IMR-90 (cell line): ENCODE measurements at regions not wholly inside any gene's neighbourhood (a gene's known extent, or its start where the extent isn't known, plus 50 kb on each side); places are given as distances from the start of the nearest gene placed in this dataset.

Source experiments
- ATAC-seq: fragments of 200-7000 bp; cut with Tn5 transposase; 2 replicates; pipeline ENCODE4 v1.9.1; 2020; ENCODE audit warnings: low read depth, mild to moderate bottlenecking, moderate library complexity
- BruUV-seq: library from RNA; stranded (reverse); fragments of 400-500 nt; replicated peaks from 2 replicates; lab custom pipeline; 2021; lab: Mats Ljungman, UMichigan
- CTCF ChIA-PET: fragments of 300-600 bp; formaldehyde crosslinking; extraction: SDS; loops from one replicate; lab custom pipeline; 2021; ENCODE audit warnings: antibody characterized with exemption; lab: Yijun Ruan, JAX
- POLR2A ChIA-PET: fragments of 300-600 bp; sonication (Branson Sonifier 250); formaldehyde crosslinking; loops from one replicate; lab custom pipeline; 2022; ENCODE audit warnings: antibody characterized with exemption; ENCODE audit not compliant: unreplicated experiment; lab: Charles Lee
- DNase-seq: peaks from one replicate; pipeline ENCODE4 v3.0.0; 2013
- H2AFZ ChIP-seq: replicated peaks from 2 replicates; pipeline ENCODE3; 2013; ENCODE audit warnings: low read length, mild to moderate bottlenecking; ENCODE audit not compliant: poor library complexity
- H2AK5ac ChIP-seq: 2 replicates; pipeline ENCODE4 v1.6.1; 2013; ENCODE audit warnings: low read depth, low read length, inconsistent platforms
- H2AK9ac ChIP-seq: replicated peaks from 2 replicates; pipeline ENCODE3; 2013; ENCODE audit warnings: mild to moderate bottlenecking, low read depth, low read length, moderate library complexity; ENCODE audit not compliant: poor library complexity
- H2BK120ac ChIP-seq: 2 replicates; pipeline ENCODE4 v1.6.1; 2013; ENCODE audit warnings: low read depth, low read length, inconsistent platforms
- H2BK15ac ChIP-seq: 3 replicates; pipeline ENCODE4 v1.6.1; 2013; ENCODE audit warnings: low read depth, low read length, inconsistent platforms
- H2BK20ac ChIP-seq: 2 replicates; pipeline ENCODE4 v1.6.1; 2013; ENCODE audit warnings: low read depth, mild to moderate bottlenecking, inconsistent platforms, low read length, moderate library complexity
- H2BK5ac ChIP-seq: 2 replicates; pipeline ENCODE4 v1.6.1; 2013; ENCODE audit warnings: mild to moderate bottlenecking, low read depth, low read length, inconsistent platforms; ENCODE audit not compliant: poor library complexity, severe bottlenecking
- H3K14ac ChIP-seq: replicated peaks from 2 replicates; pipeline ENCODE4 v1.6.1; 2013; ENCODE audit warnings: low read depth, low read length, inconsistent platforms
- H3K18ac ChIP-seq: 2 replicates; pipeline ENCODE4 v1.6.1; 2013; ENCODE audit warnings: low read depth, low read length, control low read depth
- H3K23ac ChIP-seq: 2 replicates; pipeline ENCODE4 v1.6.1; 2013; ENCODE audit warnings: low read depth, low read length, inconsistent platforms
- H3K27ac ChIP-seq: 2 replicates; pipeline ENCODE4 v1.5.1; 2013; ENCODE audit warnings: mild to moderate bottlenecking, control low read depth, low read length; ENCODE audit not compliant: insufficient read depth
- H3K27me3 ChIP-seq: 2 replicates; pipeline ENCODE4 v1.6.1; 2013; ENCODE audit warnings: low read length; ENCODE audit not compliant: control insufficient read depth, insufficient read depth
- H3K36me3 ChIP-seq: 2 replicates; pipeline ENCODE4 v1.6.1; 2013; ENCODE audit warnings: low read length, mixed read lengths; ENCODE audit not compliant: control insufficient read depth, insufficient read depth
- H3K4ac ChIP-seq: 2 replicates; pipeline ENCODE4 v1.6.1; 2013; ENCODE audit warnings: low read depth, low read length, inconsistent platforms
- H3K4me1 ChIP-seq: 2 replicates; pipeline ENCODE4 v1.6.1; 2013; ENCODE audit warnings: low read length, mixed read lengths; ENCODE audit not compliant: control insufficient read depth, insufficient read depth
- H3K4me2 ChIP-seq: 2 replicates; pipeline ENCODE4 v1.6.1; 2013; ENCODE audit warnings: low read depth, mild to moderate bottlenecking, control low read depth, low read length, moderate library complexity
- H3K4me3 ChIP-seq: 2 replicates; pipeline ENCODE4 v1.5.1; 2013; ENCODE audit warnings: low read depth, mild to moderate bottlenecking, control low read depth, low read length, moderate library complexity; ENCODE audit not compliant: insufficient read depth
- H3K56ac ChIP-seq: 2 replicates; pipeline ENCODE4 v1.6.1; 2013; ENCODE audit warnings: low read length, inconsistent platforms; ENCODE audit not compliant: insufficient read depth; ENCODE audit errors: extremely low read depth
- H3K79me1 ChIP-seq, 2 experiments: 2 replicates each; pipeline ENCODE4 v1.6.1; 2013; ENCODE audit warnings: low read length in 2 of 2, inconsistent platforms in 1 of 2, low read depth in 1 of 2
- H3K9ac ChIP-seq: 2 replicates; pipeline ENCODE4 v1.6.1; 2013; ENCODE audit warnings: low read depth, low read length, control low read depth
- H3K9me1 ChIP-seq: 2 replicates; pipeline ENCODE4 v1.6.1; 2013; ENCODE audit warnings: low read length, inconsistent platforms; ENCODE audit not compliant: insufficient read depth
- H3K9me3 ChIP-seq: 2 replicates; pipeline ENCODE4 v1.6.1; 2013; ENCODE audit warnings: low read length; ENCODE audit not compliant: control insufficient read depth, insufficient read depth
- H4K20me1 ChIP-seq: 2 replicates; pipeline ENCODE4 v1.6.1; 2013; ENCODE audit warnings: low read length, inconsistent platforms; ENCODE audit not compliant: insufficient read depth
- H4K5ac ChIP-seq: 2 replicates; pipeline ENCODE4 v1.6.1; 2013; ENCODE audit warnings: mild to moderate bottlenecking, low read depth, low read length, control low read depth
- H4K8ac ChIP-seq, 2 experiments: 2 replicates each; pipeline ENCODE4 v1.6.1; 2013; ENCODE audit warnings: low read depth in 2 of 2, low read length in 2 of 2, control low read depth in 1 of 2, inconsistent platforms in 1 of 2
- H4K91ac ChIP-seq: 2 replicates; pipeline ENCODE4 v1.6.1; 2013; ENCODE audit warnings: low read depth, low read length, inconsistent platforms; ENCODE audit not compliant: insufficient read depth
- CEBPB ChIP-seq: IDR thresholded peaks from 2 replicates; pipeline ENCODE4 v1.6.1; 2012; ENCODE audit warnings: low read depth, low read length, improper control_type of control experiment
- FOS ChIP-seq: fragments of 150-350 bp; IDR thresholded peaks from 2 replicates; pipeline ENCODE4 v1.6.1; 2016; ENCODE audit warnings: low read depth, low read length
- SMC3 ChIP-seq: fragments of 150-350 bp; IDR thresholded peaks from 2 replicates; pipeline ENCODE4 v1.6.1; 2016; ENCODE audit warnings: low read depth, mild to moderate bottlenecking, antibody characterized with exemption, low read length, moderate library complexity
- WGBS, 2 experiments: methylation state at CpG; one replicate each; pipeline versions ENCODE4 v1.1.5 to v1.1.7; 2013; ENCODE audit warnings: missing lambda C conversion rate in 2 of 2; ENCODE audit not compliant: insufficient read length in 1 of 2; ENCODE audit errors: extremely low coverage in 2 of 2; 5-methylcytosine and 5-hydroxymethylcytosine counted together
- dilution Hi-C: fragments of 300-500 bp; cut with HindIII; formaldehyde crosslinking; loops from one replicate; pipeline ENCODE4 v1.14.3; 2018; ENCODE audit warnings: low sequenced_read_pairs; ENCODE audit not compliant: unreplicated experiment
- in situ Hi-C: fragments of 300-500 bp; cut with MboI; formaldehyde crosslinking; loops from 3 replicates; pipeline ENCODE4 v1.14.3; 2019; ENCODE audit warnings: low sequenced_read_pairs, inconsistent platforms, mixed read lengths
- intact Hi-C: fragments of 100-400 bp; cut with micrococcal nuclease; formaldehyde crosslinking; loops from 2 replicates; pipeline ENCODE4 v1.10.0; 2022

DNA sequence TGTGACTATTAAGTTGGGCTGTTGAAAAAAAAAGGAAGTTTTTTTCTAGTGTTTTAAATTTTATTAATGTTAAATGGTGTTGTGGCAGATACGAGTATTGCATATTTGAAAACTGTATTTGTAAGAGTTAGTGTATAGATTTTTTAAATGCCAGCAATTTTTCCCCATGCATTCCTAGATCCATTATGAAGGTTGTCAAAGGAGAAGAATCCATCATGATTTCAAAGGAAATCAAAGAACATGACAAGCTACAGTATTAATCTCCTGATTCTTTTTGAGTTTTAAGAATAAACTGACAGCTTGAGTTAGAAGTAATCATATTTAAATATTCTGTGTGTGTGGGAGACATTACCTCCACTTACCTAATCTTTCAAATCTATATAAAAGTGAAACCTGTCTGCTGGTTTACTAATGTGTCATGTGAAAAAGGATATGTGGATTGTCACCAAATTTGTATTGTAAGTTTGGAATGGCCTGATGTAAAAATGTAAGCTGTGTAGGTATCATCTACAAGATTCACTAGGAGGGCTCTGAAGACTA, 111.0 kb upstream of the HS3ST5 start:
- Histone ChIP-seq H3K4me1 (no peaks in the 10 kb centered on the region), H4K91ac (no peak overlapping the region), H4K5ac (no peak overlapping the region), H2AK5ac (no peak overlapping the region), H3K4ac (no peak overlapping the region), H2AFZ (no peak overlapping the region), H2BK120ac (no peak overlapping the region), H4K8ac (no peak overlapping the region), H3K4me2 (no peak overlapping the region), H3K14ac (no peak overlapping the region), H2AK9ac (no peak overlapping the region), H2BK20ac (no peak overlapping the region), H3K4me3 (no peak overlapping the region), H3K79me1 (no peaks in the 10 kb centered on the region), H3K23ac (no peak overlapping the region), H3K18ac (no peak overlapping the region), H3K27me3 (no peaks in the 10 kb centered on the region), H3K9me3 (no peaks in the 10 kb centered on the region), H3K9ac (no peak overlapping the region), H4K20me1 (no peaks in the 10 kb centered on the region), H3K56ac (no peak overlapping the region), H2BK15ac (no peak overlapping the region), H3K9me1 (no peaks in the 10 kb centered on the region), H3K36me3 (no peaks in the 10 kb centered on the region), H3K27ac (no peak overlapping the region), H2BK5ac (no peak overlapping the region)
- BruUV-seq, result no TSS peak
- no peak for TF ChIP-seq FOS
- no peak for TF ChIP-seq CEBPB
- TF ChIP-seq SMC3, result no peak
- intact Hi-C loops, result no loop called here
- dilution Hi-C loops, result no loop called here
- ChIA-PET CTCF (no interaction called here), POLR2A (no interaction called here)
- in situ Hi-C loops, result no loop called here
- DNase-seq, result no peak
- no peak for ATAC-seq
- 100% methylated on average over 1 of the region's 1 CpG; no CpG with 5 or more reads in 1 of the 2 experiments for WGBS, 2 experiments
